CD4-positive, CD25-positive, alpha-beta regulatory T cell (primary cell): ENCODE measurements at regions not wholly inside any gene's neighbourhood (a gene's known extent, or its start where the extent isn't known, plus 50 kb on each side); places are given as distances from the start of the nearest gene placed in this dataset.

ENCODE experiments used
- ATAC-seq, 2 donors: fragments of 150-1000 bp; cut with Tn5 transposase; one replicate each; pipeline ENCODE4 v1.10.0; 2021; ENCODE audit warnings: low read depth in 2 of 2, moderate number of reproducible peaks in 2 of 2, moderate library complexity in 1 of 2
- DNase-seq, 3 donors: peaks; one replicate each; pipeline versions ENCODE4 v3.0.0 to v3.0.0-alpha.2; 2012 to 2022; ENCODE audit warnings: mixed read lengths in 1 of 3
- H3K27ac ChIP-seq: one replicate; pipeline ENCODE4 v1.7.0; 2013; ENCODE audit warnings: mild to moderate bottlenecking, low read length; ENCODE audit not compliant: insufficient read depth, poor library complexity, severe bottlenecking
- H3K27me3 ChIP-seq: one replicate; pipeline ENCODE4 v1.7.0; 2013; ENCODE audit warnings: low read length; ENCODE audit not compliant: control insufficient read depth, insufficient read depth
- H3K36me3 ChIP-seq: one replicate; pipeline ENCODE4 v1.7.0; 2013; ENCODE audit warnings: mild to moderate bottlenecking, low read length, moderate library complexity; ENCODE audit not compliant: control insufficient read depth, insufficient read depth
- H3K4me1 ChIP-seq: 2 replicates; pipeline ENCODE4 v1.7.0; 2013; ENCODE audit warnings: mild to moderate bottlenecking, low read length; ENCODE audit not compliant: insufficient read depth, control insufficient read depth, poor library complexity, severe bottlenecking
- H3K4me3 ChIP-seq: one replicate; pipeline ENCODE4 v1.7.0; 2013; ENCODE audit warnings: low read depth, mild to moderate bottlenecking, low read length, moderate library complexity
- H3K9me3 ChIP-seq, 2 experiments: 1 replicate in 1 of 2; 2 replicates in 1 of 2; pipeline ENCODE4 v1.7.0; 2013; ENCODE audit warnings: low read length in 2 of 2, mild to moderate bottlenecking in 1 of 2, moderate library complexity in 1 of 2; ENCODE audit not compliant: control insufficient read depth in 2 of 2
- H3K27ac Mint-ChIP-seq, 3 donors: one replicate each; pipeline ENCODE4 v1.8.0; 2020 to 2022; ENCODE audit warnings: mild to moderate bottlenecking in 3 of 3, mixed read lengths in 3 of 3, moderate library complexity in 2 of 3
- H3K27me3 Mint-ChIP-seq: one replicate; pipeline ENCODE4 v1.8.0; 2022; ENCODE audit warnings: mild to moderate bottlenecking, mixed read lengths
- H3K36me3 Mint-ChIP-seq: one replicate; pipeline ENCODE4 v1.8.0; 2020; ENCODE audit warnings: mixed read lengths
- H3K4me1 Mint-ChIP-seq, 4 donors: one replicate each; pipeline ENCODE4 v1.8.0; 2020 to 2022; ENCODE audit warnings: mixed read lengths in 4 of 4, mild to moderate bottlenecking in 1 of 4
- H3K4me3 Mint-ChIP-seq, 4 donors: one replicate each; pipeline ENCODE4 v1.8.0; 2020 to 2022; ENCODE audit warnings: mild to moderate bottlenecking in 4 of 4, mixed read lengths in 4 of 4, moderate library complexity in 3 of 4
- H3K9me3 Mint-ChIP-seq, 7 donors: one replicate each; pipeline ENCODE4 v1.8.0; 2020 to 2022; ENCODE audit warnings: mixed read lengths in 7 of 7, mild to moderate bottlenecking in 3 of 7, moderate library complexity in 2 of 7

DNA sequence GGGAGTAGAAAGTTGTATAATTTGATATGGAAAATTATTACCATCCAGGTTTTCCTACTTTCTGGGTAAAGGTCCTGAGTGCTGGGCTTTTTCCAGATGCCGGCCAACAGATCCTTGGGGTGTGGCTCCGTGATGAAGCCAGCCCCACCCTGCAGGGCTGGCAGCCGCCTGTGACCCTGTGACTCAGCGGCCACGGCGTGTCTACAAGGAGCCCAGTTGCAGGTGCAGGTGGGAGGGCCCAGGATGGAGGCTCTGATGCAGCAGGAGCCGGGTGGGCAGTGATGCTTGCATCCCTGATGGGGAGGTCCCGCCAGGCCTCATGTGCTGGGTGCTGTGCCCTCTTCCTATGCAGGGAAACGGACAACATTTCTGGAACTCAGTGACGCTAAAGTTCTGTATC lies 96.0 kb upstream of the ALKAL2 start:
- H3K4me3 ChIP-seq = no peak overlapping the region
- DNase-seq = no peak
- H3K36me3 ChIP-seq = no peaks in the 10 kb centered on the region
- Mint-ChIP-seq H3K4me1 (no peaks in the 10 kb centered on the region), H3K9me3 (peaks cover 0 to 6% (median 1%) of the 10 kb centered on the region in 7 donors), H3K27ac (no peak overlapping the region), H3K4me3 (no peak overlapping the region), H3K27me3 (no peaks in the 10 kb centered on the region), H3K36me3 (no peaks in the 10 kb centered on the region)
- H3K9me3 ChIP-seq = no peaks in the 10 kb centered on the region
- ATAC-seq = no peak
- H3K27ac ChIP-seq = no peak overlapping the region
- no peaks in the 10 kb centered on the region for H3K27me3 ChIP-seq
- H3K4me1 ChIP-seq = no peaks in the 10 kb centered on the region

DNA sequence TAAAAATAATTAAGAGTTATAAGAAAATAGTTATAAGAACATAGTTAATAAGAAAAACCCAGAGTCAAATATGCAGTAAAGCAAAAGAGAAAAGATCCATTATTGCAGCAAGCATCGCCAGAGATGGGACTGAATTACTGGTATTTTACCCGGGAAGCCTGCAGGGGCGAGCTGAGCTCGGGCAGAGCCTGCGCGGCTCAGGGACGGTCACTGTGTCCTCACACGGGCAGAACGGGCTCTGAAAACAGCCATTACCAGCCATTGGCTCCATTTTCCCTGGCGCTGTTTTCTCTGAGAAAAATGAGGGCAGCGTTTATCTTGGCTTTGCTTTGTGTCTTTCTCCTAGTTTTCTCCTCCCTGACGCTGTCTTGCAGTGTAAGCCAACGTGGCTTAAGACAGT lies 95.3 kb upstream of the ALKAL2 start:
- H3K27ac ChIP-seq = no peak overlapping the region
- H3K27me3 ChIP-seq = peaks cover 2% of the 10 kb centered on the region
- H3K9me3 Mint-ChIP-seq = peaks cover 0 to 6% (median 0%) of the 10 kb centered on the region in 7 donors
- H3K36me3 Mint-ChIP-seq = no peaks in the 10 kb centered on the region
- H3K9me3 ChIP-seq = peaks cover 0 to 2% of the 10 kb centered on the region in 2 experiments
- ATAC-seq (no peak), DNase-seq (no peak)
- no peak overlapping the region for H3K4me3 Mint-ChIP-seq
- no peaks in the 10 kb centered on the region for H3K4me1 Mint-ChIP-seq
- H3K4me3 ChIP-seq = no peak overlapping the region
- no peaks in the 10 kb centered on the region for H3K27me3 Mint-ChIP-seq
- no peaks in the 10 kb centered on the region for H3K4me1 ChIP-seq
- H3K36me3 ChIP-seq = no peaks in the 10 kb centered on the region
- H3K27ac Mint-ChIP-seq = no peak overlapping the region

DNA sequence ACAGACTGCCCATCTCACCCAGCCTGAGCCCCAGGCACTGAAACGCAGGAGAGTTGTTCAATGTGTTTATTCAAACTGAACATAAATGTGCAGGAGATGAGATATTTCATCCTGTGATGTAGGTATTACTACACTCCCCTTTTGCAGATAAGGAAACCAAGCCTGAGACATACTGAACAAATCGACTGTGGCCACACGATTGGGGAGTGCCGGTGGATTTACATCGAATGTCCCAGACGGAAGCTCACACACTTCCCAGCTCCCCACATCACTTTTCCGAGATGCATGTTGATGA lies 94.8 kb upstream of the ALKAL2 start:
- no peak overlapping the region for H3K4me3 ChIP-seq
- H3K27me3 ChIP-seq = peaks cover 2% of the 10 kb centered on the region
- H3K27ac ChIP-seq = no peak overlapping the region
- no peaks in the 10 kb centered on the region for H3K36me3 ChIP-seq
- ATAC-seq = no peak
- H3K4me3 Mint-ChIP-seq = no peak overlapping the region
- peaks cover 0 to 8% (median 0%) of the 10 kb centered on the region in 7 donors for H3K9me3 Mint-ChIP-seq
- H3K27me3 Mint-ChIP-seq = no peaks in the 10 kb centered on the region
- H3K4me1 ChIP-seq = no peaks in the 10 kb centered on the region
- peaks cover 0 to 5% of the 10 kb centered on the region in 2 experiments for H3K9me3 ChIP-seq
- H3K27ac Mint-ChIP-seq = no peak overlapping the region
- H3K4me1 Mint-ChIP-seq = no peaks in the 10 kb centered on the region
- no peak for DNase-seq
- no peaks in the 10 kb centered on the region for H3K36me3 Mint-ChIP-seq

DNA sequence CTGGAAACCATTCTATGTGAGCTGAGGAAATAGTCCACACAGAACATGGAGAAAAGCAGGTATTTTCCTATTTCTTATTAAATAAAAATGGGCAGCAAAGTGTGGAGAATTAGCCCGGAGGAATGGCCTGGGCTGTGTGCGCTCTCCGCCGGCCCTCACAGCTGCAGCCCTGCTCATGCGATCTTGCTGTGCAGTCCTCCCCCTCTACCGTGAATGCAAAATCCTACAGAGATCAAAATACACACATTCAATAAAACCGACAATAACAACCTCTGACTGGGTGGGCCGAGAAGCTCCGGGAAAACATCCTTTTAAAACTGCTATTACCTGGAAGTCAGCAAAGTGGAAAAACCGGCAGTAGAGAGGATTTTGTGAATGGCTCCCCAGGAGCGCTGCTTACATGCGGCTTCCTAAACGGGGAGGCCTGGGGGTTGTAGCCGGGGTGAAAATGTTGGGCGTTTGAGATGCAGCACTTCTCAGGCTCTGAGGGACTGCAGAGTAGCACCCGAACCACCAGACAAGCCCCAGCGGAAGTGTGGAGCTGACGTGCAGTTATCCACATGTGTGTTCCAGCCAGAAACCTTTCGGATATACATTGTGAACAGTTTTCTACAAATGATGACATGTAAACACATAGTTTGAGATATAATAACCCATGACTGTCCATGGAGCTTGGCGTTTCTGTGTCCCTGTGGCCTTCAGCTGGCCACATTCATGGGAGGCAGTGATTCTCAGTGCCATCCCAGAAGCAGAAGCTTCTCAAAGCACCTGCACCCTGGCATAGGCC lies 94.2 kb upstream of the ALKAL2 start:
- H3K4me1 ChIP-seq = no peaks in the 10 kb centered on the region
- H3K4me3 ChIP-seq = no peak overlapping the region
- Mint-ChIP-seq H3K27ac (no peak overlapping the region), H3K4me3 (peak overlapping the region in 1 of 4 donors; percentile 27), H3K36me3 (no peaks in the 10 kb centered on the region), H3K27me3 (no peaks in the 10 kb centered on the region), H3K9me3 (peaks cover 0 to 14% (median 3%) of the 10 kb centered on the region in 7 donors), H3K4me1 (no peaks in the 10 kb centered on the region)
- peaks cover 2% of the 10 kb centered on the region for H3K27me3 ChIP-seq
- peaks cover 0 to 10% of the 10 kb centered on the region in 2 experiments for H3K9me3 ChIP-seq
- ATAC-seq (no peak), DNase-seq (no peak)
- no peak overlapping the region for H3K27ac ChIP-seq
- no peaks in the 10 kb centered on the region for H3K36me3 ChIP-seq

DNA sequence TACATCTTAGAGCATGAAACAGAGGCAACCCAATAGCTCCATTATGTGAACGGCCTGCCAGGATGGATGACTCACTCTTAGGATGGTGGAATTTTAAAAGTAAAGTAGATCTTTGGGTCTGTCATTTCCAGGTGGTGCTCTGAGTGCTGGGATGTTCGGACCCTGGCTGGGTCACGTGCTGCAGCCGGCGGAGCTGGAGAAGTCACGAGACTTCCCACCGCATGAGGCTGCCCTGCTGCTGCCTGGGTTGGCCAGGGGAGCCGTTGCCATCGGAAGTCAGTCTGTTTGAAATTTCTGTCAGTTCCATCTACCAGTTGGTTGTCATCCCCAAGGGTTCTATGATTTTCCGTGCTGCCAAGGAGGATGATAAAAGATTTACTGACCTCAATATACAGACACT lies 93.3 kb upstream of the ALKAL2 start:
- H3K4me1 Mint-ChIP-seq = no peaks in the 10 kb centered on the region
- no peaks in the 10 kb centered on the region for H3K36me3 Mint-ChIP-seq
- H3K36me3 ChIP-seq = no peaks in the 10 kb centered on the region
- no peak overlapping the region for H3K27ac Mint-ChIP-seq
- no peak overlapping the region for H3K27ac ChIP-seq
- H3K27me3 Mint-ChIP-seq = no peaks in the 10 kb centered on the region
- ATAC-seq = no peak
- H3K4me1 ChIP-seq = no peaks in the 10 kb centered on the region
- peaks cover 2% of the 10 kb centered on the region for H3K27me3 ChIP-seq
- H3K4me3 ChIP-seq = no peak overlapping the region
- H3K9me3 ChIP-seq = peaks cover 0 to 10% of the 10 kb centered on the region in 2 experiments
- no peak overlapping the region for H3K4me3 Mint-ChIP-seq
- peaks cover 0 to 15% (median 3%) of the 10 kb centered on the region in 7 donors for H3K9me3 Mint-ChIP-seq
- no peak for DNase-seq

DNA sequence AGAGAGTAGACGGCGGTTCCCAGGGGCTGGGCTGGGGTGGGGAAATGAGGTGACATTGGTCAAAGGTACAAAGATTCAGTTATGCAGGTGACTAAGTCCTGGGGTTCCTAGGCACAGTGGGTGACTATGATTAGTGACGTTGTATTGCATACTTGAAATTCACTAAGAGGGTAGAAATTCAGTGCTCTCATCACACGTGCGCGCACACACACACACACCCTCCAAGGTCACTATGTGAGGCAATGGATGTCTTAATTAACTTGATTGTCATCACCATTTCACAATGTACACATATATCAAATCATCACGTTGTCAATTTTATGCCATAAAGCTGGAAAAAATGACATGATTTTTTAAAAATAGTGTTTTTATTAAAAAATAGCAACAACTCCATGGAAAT lies 92.9 kb upstream of the ALKAL2 start:
- ATAC-seq (no peak), DNase-seq (no peak)
- Histone ChIP-seq H3K27ac (no peak overlapping the region), H3K9me3 (peaks cover 0 to 10% of the 10 kb centered on the region in 2 experiments), H3K27me3 (peaks cover 2% of the 10 kb centered on the region), H3K4me1 (no peaks in the 10 kb centered on the region), H3K4me3 (no peak overlapping the region), H3K36me3 (no peaks in the 10 kb centered on the region)
- H3K9me3 Mint-ChIP-seq = peaks cover 0 to 15% (median 3%) of the 10 kb centered on the region in 7 donors
- H3K36me3 Mint-ChIP-seq = no peaks in the 10 kb centered on the region
- no peaks in the 10 kb centered on the region for H3K4me1 Mint-ChIP-seq
- H3K4me3 Mint-ChIP-seq = no peak overlapping the region
- H3K27ac Mint-ChIP-seq = no peak overlapping the region
- H3K27me3 Mint-ChIP-seq = no peaks in the 10 kb centered on the region

DNA sequence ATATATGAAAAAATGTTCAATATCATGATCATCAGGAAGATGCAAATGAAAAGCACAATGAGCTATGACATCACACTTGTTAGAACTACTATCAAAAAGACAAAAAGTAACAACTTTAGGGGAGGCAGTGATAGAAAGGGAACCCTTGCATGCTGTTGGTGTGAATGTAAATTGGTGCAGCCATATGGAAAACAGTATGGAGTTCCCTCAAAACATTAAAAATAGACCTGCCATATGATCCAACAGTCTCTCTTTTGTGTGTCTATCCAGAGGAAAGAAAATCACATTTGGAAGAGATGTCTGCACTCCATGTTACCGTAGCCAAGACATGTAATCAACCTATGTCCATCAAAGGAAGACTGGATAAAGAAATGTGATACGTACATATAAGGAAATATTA lies 92.3 kb upstream of the ALKAL2 start:
- Histone ChIP-seq H3K4me3 (no peak overlapping the region), H3K9me3 (peaks cover 0 to 10% of the 10 kb centered on the region in 2 experiments), H3K27me3 (peaks cover 2% of the 10 kb centered on the region), H3K36me3 (no peaks in the 10 kb centered on the region), H3K4me1 (no peaks in the 10 kb centered on the region), H3K27ac (no peak overlapping the region)
- H3K36me3 Mint-ChIP-seq = no peaks in the 10 kb centered on the region
- H3K27ac Mint-ChIP-seq = no peak overlapping the region
- H3K4me1 Mint-ChIP-seq = no peaks in the 10 kb centered on the region
- ATAC-seq (no peak), DNase-seq (no peak)
- no peaks in the 10 kb centered on the region for H3K27me3 Mint-ChIP-seq
- peaks cover 0 to 15% (median 3%) of the 10 kb centered on the region in 7 donors for H3K9me3 Mint-ChIP-seq
- no peak overlapping the region for H3K4me3 Mint-ChIP-seq

DNA sequence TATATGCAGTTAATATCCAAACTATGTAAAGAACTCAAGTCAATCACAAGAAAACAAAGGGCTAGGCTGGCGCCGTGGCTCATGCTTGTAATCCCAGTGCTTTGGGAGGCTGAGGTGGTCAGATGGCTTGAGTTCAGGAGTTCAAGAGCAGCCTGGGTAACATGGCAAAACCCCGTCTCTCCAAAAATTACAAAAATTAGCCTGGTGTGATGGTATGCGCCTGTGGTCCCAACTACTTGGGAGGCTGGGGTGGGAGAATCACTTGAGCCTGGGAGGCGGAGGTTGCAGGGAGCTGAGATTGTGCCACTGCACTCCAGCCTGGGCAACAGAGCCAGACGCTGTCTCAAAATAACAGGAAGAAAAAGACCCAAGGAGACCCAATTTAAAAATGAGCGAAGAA lies 91.9 kb upstream of the ALKAL2 start:
- Mint-ChIP-seq H3K4me1 (no peaks in the 10 kb centered on the region), H3K27ac (no peak overlapping the region), H3K36me3 (no peaks in the 10 kb centered on the region), H3K27me3 (peaks cover 2% of the 10 kb centered on the region), H3K4me3 (no peak overlapping the region), H3K9me3 (peaks cover 0 to 15% (median 3%) of the 10 kb centered on the region in 7 donors)
- Histone ChIP-seq H3K36me3 (no peaks in the 10 kb centered on the region), H3K27me3 (peaks cover 2% of the 10 kb centered on the region), H3K4me3 (no peak overlapping the region), H3K9me3 (peaks cover 0 to 10% of the 10 kb centered on the region in 2 experiments), H3K4me1 (no peaks in the 10 kb centered on the region), H3K27ac (no peak overlapping the region)
- ATAC-seq = no peak
- no peak for DNase-seq
